B cell (primary cell): ENCODE measurements at regions not wholly inside any gene's neighbourhood (a gene's known extent, or its start where the extent isn't known, plus 50 kb on each side); places are given as distances from the start of the nearest gene placed in this dataset.

Experiments
- EZH2 ChIP-seq: IDR thresholded peaks from 2 replicates; pipeline ENCODE4 v1.6.1; 2012; ENCODE audit warnings: borderline replicate concordance, low read depth, mild to moderate bottlenecking, moderate library complexity, low read length; ENCODE audit not compliant: insufficient read depth, poor library complexity, severe bottlenecking
- TF ChIP-seq, protein P1 (sequence below): fragments of 200-600 bp; IDR thresholded peaks from one replicate; pipeline ENCODE4 v1.8.0; 2022; ENCODE audit warnings: antibody characterized with exemption, mild to moderate bottlenecking

DNA sequence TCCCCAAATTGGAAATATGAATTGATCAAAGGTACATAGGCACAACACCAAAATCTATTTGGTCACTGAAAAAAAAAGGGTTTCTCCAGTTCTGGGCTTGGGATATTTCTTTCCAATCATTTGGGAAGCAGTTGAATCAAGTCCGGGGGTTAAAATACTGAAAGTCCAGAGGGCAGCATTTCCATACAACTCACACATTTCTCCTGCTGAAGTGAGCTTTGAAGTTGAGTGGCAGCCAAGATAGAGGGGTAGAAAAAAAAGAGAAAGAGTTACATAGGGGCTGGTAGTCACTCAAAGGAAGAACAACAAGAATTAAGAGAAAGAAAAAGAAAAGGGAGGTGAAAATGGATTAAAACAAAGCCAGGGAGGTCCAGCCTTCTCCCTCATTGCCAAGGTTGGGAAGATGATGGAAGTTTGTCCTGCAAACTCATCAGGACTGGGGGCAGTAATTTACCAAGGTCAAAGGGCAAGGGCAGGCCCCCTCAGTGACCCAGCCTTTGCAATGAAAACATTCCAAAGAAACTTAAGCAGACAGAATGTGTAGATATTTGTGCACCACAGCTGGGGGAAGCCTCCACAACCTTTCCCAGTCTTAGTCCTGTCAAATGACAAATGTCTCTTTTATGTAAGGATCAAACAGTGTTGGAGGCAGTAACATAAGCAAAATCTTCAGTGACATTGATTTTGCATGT lies 525.3 kb upstream of the JARID2 start:
- TF ChIP-seq, protein P1, sequence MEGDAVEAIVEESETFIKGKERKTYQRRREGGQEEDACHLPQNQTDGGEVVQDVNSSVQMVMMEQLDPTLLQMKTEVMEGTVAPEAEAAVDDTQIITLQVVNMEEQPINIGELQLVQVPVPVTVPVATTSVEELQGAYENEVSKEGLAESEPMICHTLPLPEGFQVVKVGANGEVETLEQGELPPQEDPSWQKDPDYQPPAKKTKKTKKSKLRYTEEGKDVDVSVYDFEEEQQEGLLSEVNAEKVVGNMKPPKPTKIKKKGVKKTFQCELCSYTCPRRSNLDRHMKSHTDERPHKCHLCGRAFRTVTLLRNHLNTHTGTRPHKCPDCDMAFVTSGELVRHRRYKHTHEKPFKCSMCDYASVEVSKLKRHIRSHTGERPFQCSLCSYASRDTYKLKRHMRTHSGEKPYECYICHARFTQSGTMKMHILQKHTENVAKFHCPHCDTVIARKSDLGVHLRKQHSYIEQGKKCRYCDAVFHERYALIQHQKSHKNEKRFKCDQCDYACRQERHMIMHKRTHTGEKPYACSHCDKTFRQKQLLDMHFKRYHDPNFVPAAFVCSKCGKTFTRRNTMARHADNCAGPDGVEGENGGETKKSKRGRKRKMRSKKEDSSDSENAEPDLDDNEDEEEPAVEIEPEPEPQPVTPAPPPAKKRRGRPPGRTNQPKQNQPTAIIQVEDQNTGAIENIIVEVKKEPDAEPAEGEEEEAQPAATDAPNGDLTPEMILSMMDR, result no peak
- no peak for TF ChIP-seq EZH2
